GM18499 (cell line): ENCODE measurements at regions not wholly inside any gene's neighbourhood (a gene's known extent, or its start where the extent isn't known, plus 50 kb on each side); places are given as distances from the start of the nearest gene placed in this dataset.
"Not testable (repeated sequence)": the region's sequence is repeated elsewhere in the genome, so short reads cannot be mapped to it uniquely, and the experiment has no call there.

Experiments used
- ATAC-seq: cut with Tn5 transposase; IDR thresholded peaks from one replicate; pipeline ENCODE4 v1.9.1; 2021; ENCODE audit warnings: moderate number of reproducible peaks; ENCODE audit not compliant: insufficient read depth, unreplicated experiment

DNA sequence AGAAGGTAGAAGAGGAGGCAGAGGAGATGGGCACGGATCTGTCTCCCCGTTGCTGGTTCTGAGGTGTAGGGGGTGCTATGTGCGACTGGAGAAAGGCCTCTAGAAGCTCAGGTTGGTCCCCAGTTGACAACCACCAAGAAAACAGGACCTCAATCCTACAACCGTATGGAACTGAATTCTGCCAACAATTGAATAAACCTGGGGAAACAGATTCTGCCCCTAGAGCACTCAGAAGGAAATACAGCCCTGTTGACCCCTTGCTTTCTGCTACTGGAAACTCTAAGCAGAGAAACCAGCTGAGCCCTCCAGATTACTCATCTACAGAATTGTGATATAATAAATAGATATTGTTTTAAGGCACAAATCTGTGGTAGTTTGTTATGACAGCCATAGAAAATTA, 313.0 kb upstream of the GOT2 start:
- ATAC-seq, result no peak

DNA sequence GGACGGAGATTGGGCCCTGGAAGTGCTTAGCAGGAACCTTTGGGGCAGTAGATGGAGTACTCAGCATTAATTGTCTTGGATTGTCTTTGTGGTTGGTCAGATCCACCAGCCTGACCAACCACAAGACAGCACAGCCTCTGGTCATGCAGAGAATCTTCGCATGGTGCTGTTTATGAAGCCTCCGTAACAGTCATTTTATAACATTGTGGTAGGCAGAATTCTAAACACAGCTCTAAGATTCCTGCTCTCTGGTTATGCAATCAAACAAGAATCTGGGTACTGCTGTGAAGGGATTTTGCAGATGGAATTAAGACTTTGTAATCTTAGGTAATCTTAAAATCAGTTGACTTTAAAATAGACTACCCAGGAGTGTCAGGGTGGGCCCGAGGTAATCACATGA, 312.2 kb upstream of the GOT2 start:
- ATAC-seq, result no peak

DNA sequence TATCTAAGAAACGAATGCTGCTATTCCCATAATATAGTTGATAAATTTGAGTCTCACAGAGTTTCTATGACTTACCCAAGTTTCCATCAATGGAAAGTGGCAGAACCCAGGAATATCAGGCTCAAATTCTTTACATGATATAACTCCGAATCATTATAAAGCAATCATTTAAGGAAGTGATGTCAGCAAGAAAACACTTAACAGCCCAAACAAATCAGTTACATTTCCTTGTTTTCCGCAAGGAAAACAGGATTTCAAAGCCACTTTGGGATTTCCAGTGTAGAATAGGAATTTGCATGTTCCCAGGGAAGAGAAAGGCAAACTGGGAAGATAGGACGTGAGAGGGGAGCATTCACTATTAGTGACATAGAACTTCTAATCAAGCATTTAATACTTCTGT, 311.4 kb upstream of the GOT2 start:
- ATAC-seq, result no peak

DNA sequence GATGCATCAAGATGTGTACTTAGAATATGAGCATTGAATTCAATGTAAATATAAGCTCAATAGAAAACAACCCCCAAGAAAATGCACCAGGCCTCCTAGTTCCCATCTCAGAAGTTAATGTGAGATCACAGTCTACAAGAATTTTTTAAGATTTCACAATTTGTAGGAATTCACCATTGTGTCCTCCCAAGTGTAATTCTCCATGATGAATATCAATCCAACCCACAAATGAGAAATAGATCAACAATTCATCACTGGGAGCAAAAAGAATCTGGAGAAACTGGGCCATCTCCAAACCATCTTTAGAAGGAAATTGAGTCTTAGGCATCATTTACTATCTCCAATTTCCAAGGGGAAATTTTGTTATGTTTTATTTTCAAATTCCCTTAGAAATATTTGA, 310.5 kb upstream of the GOT2 start:
- no peak for ATAC-seq

DNA sequence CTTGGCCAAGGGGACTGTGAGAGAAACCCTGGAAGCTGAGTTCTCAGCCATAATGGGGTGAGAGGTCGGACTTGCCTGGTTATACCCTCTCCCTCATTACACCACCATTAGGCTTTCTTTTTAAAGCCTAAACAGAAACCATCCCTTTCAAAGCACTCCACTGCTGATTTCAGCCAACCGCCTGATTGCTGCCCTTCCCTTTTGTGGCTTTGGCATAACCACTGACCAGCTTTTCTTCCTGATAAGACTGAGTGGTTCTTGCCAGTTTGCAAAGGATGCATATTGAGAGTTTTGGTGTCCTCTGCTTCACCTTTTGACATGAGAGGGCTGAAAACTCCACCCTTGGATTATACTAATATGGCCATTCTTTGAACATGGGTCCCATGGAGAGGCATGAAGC, 308.2 kb upstream of the GOT2 start:
- no peak for ATAC-seq

DNA sequence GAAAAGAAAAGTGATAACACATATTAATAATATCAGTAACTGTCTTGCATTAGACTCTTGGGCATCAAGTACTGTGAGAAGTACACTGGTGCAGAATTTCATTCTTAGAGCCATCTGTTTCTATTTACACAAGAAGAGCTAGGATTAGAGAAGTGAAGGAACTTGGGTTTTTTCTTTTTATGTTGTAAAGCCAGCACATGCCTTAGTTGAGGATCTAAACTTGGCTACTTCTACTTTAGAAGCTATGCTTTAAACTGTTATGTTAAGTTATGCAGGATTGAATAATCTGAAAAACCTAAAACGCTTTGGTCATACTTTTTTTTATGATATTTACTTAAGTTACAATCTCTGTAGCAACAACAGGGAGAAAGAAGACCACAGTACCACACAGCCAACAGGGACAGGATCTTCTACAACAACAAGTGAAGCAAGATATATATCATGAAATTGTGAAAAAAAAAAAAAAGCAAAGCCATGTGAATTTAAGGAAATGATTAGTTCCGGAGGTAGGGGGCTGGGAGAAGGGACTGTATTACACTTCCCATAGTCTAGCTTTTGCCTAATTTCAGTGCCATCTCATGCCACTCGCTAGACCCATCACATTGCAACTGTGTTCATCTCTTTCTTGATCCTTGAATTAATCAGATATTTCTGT, 305.1 kb upstream of the GOT2 start:
- ATAC-seq, result no peak

DNA sequence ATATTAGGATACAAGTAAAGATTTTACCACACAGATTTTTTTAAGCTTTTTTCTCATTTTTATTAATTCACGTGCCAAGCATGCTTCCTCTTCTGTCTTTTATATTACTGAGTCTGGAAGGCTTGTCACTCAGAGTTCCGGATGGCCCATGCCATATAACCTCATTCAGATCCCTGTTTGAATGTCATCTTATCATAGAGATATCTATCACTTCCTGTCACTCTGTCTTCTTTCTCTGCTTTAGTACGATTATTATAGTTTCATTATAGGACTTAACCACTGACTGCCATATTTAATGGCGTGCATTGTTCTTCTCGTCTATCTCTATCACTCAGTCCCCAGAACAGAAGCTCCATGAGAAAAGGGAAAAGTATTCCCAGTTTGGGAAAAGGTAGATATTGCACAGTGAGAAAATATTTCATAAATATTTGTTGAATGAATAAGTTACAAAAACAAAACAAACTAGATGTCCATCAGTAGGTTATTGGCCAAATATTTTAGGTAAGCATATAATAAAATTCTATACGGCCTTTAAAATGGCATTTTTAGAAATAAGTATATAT, 296.9 kb upstream of the GOT2 start:
- no peak for ATAC-seq

DNA sequence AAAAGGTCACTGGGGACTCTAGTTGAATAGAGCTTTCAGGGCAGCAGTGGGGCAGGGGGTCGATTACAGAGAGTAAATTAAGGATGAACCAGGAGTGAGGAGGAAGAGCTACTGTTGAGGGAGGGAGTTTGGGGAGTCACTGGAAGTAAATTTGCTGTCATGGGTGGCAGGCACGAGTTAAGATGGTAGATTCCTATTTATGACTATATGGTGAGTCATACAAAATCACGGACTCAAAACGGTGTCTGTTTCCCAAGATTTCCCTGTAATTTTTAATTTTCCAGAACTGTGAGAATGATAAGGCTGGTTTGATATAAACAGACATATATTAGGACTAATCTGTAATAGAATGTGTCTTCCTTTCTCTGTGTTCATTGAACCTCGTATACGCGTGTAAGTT, 287.6 kb upstream of the GOT2 start:
- no peak for ATAC-seq

DNA sequence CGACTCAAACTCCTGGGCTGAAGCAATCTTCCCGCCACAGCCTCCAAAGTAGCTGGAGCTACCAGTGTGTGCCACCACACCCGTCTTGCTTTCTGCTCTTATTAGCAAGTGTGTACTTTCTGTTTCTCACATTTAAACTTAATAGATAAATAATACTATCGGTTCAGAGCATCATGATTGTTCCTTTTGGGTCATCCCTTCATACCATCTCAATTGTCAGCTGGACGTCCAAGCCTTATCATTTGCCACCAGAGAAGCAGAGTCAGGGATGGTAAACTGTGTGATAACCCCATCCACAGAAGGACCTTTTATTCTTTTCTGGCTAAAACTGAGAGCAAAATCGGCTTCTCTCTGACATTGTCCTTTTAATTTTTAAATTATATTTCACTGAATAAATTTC, 279.8 kb upstream of the GOT2 start:
- ATAC-seq, result no peak

DNA sequence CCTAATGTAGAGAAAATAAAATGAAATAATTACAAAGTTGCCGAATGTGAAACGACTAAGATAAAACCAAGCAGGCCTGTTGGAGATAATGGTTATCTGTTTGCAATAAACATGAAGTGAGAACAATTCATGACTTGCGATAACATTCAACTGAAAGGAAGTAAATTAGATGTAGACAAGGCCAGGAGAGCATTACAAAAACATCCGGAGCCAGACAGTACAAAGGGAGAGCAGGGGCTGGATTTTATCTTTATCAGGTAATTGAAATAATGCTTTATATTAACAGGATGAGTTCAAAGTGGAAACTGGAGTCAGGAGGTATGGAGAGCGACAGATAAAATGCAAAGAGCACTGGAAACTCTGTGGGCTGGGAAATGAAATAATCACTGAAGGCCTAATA, 265.6 kb upstream of the GOT2 start:
- no peak for ATAC-seq

DNA sequence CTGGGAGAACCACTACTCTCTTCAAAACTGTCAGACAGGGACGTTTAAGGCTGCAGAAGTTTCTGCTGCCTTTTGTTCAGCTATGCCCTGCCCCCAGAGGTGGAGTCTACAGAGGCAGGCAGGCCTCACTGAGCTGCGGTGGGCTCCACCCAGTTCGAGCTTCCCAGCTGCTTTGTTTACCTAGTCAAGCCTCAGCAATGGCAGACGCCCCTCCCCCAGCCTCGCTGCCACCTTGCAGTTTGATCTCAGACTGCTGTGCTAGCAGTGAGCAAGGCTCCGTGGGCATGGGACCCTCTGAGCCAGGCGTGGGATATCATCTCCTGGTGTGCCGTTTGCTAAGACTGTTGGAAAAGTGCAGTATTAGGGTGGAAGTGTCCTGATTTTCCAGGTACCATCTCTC, 258.6 kb upstream of the GOT2 start:
- not testable (repeated sequence) for ATAC-seq

DNA sequence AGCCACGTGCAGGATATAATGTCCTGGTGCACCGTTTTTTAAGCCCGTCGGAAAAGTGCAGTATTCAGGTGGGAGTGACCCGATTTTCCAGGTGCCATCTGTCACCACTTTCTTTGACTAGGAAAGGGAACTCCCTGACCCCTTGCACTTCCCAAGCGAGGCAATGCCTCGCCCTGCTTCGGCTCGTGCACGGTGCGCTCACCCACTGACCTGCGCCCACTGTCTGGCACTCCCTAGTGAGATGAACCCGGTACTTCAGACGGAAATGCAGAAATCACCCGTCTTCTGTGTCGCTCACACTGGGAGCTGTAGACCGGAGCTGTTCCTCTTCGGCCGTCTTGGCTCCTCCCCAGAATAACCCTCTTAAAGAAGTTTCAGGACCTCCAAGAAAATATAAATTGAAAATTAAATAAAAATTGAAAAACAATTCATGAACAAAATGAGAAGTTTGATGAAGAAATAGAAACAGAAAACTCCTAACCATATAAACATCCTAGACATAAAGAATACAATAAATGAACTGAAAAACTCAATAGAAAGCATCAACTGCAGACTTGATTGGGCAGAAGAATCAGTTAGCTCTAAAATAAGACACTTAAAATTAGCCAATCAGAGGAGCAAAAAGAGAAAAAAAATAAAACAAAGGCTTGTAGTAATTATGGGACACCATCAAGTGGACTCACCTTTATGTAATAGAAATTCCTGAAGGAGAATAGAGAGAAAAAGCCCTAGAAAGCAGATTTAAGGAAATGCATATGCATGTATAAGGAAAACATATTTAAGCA, 249.3 kb upstream of the GOT2 start:
- not testable (repeated sequence) for ATAC-seq

DNA sequence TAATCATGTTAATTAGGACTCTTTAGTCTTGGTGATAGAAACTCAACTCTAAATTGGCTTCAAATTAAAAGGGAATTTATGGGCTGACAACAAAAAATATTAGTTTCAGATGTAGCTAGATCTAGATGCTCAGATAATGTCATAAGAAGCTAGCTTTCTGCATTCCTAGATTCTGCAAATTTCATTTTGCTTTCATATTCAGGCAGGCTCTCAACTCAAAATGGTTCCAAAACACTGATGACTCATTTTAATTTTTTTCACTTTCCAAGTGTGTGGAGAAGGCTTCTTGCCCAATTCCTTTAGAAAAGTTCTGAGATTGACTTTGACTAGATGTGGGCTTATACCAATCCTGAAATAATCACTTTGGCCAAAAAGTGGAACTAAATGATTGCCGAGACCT, 236.7 kb upstream of the GOT2 start:
- ATAC-seq, result peak; percentile 49

DNA sequence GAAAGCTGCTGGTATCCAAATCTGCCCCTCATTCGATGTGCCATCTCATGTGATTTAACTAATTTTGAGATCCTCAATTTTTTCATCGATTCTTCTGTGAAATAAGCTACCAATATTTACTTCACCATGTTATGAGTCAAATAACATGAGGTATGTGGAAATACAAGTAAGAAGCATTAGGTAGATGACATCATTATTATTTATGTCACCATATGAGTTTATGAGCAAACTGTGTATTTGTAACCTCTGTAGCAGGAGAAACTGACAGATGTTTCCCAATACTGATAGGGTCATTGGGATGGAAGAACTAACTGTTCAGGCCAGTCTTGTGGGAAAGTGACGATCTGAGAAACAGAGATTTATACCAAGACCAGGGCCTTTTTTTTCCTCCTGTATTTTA, 229.4 kb upstream of the GOT2 start:
- ATAC-seq, result no peak

DNA sequence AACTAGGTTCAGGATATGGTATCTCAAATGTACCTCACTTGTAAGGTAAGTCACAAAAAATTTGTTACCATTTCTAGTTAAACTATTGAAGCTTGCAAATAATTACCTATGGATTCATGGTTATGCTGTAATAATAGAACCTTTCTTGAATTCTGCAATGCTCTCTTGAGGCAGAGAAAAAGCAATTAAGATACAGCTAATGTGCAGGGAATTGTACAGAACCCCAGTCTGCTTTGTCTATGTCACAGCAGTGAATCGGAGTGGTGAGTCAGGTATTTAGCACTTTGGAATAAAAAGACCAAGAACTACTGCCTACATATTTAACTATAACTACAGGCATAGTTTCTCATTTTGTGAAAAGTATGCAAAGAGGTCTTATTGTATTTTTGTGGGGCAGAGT, 228.7 kb upstream of the GOT2 start:
- ATAC-seq, result no peak

DNA sequence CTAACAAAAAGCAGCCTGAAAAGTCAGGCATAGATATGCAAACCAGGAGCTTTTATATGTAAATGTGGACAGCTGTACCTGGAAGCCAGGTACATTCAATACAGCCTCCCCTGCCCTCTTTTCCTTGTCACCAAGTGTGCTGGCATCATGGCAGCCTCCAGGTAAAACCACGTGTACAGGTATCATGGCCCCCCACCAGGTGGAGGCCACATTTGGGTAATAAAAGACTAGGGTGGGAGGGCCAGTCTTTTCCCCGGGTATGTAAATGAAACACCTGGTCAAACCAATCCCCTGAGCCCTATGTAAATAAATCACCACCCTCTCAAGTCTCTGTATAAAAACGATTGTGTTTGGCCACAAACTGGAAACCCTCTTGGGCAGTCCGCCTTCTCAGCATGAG, 226.4 kb upstream of the GOT2 start:
- ATAC-seq, result no peak

DNA sequence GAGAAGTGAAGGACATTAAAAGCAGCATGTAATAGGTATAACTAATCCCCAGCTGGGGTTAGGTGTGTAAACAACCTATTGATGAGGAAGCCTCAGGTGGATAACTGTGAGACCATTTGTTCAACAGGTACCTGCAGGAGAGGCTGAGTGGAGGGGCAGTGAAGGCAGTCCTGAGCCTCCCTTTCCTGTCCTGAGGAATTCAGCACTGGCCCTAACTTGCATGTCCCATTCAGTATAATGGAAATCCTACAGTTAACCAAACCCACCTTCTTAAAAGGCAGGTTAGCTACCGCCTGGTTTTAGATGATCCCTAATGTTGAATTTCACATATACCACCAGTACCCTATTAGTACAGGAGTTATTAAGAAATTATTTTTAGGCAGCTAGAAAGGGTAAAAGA, 225.9 kb upstream of the GOT2 start:
- ATAC-seq, result no peak

DNA sequence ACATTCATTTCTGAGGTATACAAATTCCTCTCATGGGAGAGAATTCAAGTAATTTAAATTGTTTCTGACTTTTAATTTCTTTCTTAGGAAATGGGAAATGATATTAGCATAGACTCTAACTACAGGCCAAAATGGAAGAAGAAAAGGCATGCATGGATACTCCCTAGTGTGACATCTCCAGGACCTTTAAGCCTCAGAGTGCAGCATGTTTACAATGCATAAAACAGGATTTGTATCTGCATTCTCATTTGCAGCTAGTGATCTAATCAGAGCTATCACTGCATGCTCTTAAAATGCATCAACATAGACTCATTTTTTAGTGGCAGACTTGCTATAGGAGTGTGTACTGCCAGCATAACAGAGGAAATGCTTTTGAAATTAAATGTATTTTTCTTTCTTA, 224.6 kb upstream of the GOT2 start:
- ATAC-seq, result no peak

DNA sequence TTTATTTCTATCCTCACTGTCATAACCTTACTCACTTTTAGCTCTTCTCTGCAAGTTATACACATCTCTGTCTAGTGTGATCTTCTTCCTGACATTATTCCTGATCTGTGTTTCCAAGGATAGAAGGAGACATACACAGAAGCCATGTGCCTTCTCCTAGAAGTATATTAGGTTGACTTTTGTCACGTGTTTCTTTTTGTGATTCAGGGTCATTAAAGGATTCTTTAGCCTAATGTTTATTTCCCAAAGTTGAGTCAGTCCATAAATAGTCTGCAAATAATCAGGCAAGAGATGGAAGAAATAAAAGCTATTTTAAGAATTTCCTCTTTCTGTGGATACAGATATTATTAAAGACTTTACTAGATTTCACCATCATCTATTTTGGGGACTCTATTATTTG, 214.1 kb upstream of the GOT2 start:
- no peak for ATAC-seq

DNA sequence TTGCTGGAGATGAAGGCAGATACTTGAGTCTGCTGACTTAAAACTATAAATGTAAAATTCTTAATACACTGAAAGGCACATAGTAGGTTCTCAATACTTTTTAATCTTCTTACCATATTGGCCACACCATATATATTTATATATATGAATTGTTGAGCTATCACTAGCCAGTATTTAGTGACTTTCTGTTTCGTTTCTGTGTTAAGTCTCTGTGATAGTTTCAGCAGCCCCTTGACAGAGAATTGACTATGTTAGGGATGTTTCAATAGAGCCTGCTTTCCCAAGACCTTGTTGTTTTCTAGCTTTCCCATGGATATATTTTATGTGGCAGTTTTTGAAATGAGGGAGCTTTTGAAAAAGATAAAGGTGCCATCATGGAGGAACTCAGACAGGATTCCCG, 206.5 kb upstream of the GOT2 start:
- peak; percentile 43 for ATAC-seq

DNA sequence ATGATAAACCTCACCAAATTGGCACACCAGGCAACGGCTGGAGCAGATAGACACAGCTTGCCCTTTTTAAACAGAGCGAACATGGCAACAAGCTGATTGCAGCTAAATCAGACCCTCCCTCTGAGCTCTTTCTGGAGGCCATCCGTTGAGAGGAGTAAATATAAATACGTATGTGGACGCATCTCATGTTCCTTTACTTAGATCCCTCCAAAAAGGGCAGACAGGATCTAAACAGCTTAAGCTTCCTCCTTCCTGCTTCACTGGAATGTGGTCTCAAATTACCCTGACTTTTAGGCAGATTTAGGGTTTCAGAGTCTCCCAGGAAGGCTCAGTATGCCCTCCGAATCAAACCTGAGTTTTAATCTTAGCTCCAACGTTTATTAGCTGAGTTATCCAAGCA, 204.7 kb upstream of the GOT2 start:
- ATAC-seq, result no peak

DNA sequence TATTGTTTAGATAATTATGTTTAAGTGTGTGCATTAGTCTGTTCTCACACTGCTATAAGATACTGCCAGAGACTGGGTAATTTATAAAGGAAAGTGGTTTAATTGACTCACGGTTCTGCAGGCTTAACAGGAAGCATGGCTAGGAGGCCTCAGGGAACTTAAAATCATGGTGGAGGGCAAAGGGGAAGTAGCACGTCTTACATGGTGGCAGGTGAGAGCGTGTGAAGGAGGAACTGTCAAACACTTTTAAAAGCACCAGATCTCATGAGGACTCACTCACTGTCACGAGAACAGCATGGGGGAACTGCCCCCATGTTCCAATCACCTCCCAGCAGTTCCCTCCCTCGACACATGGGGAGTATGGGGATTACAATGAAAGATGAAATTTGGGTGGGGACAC, 203.5 kb upstream of the GOT2 start:
- ATAC-seq, result no peak
